ENCODE measurements at regions not wholly inside any gene's neighbourhood (a gene's known extent, or its start where the extent isn't known, plus 50 kb on each side); places are given as distances from the start of the nearest gene placed in this dataset.
"Not testable (repeated sequence)": the region's sequence is repeated elsewhere in the genome, so short reads cannot be mapped to it uniquely, and the experiment has no call there.

- not testable (repeated sequence) for H3K27me3 ChIP-seq (ENCODE audit: insufficient read depth, low read length); H3K27ac ChIP-seq (ENCODE audit: insufficient read length, low read depth, low read length); H4K20me1 ChIP-seq (ENCODE audit: control insufficient read depth, insufficient read depth, insufficient read length); H2BK12ac ChIP-seq (ENCODE audit: insufficient read length, low read depth, low read length); H3K4me2 ChIP-seq (ENCODE audit: insufficient read depth, insufficient read length, low read length); H3K4me1 ChIP-seq (ENCODE audit: insufficient read depth, low read length); H3K9me3 Mint-ChIP-seq; H3K4me3 Mint-ChIP-seq; H3K56ac ChIP-seq (ENCODE audit: insufficient read length, low read depth, low read length); H2BK20ac ChIP-seq (ENCODE audit: low read depth, low read length, poor library complexity, severe bottlenecking); H3K27ac Mint-ChIP-seq; H3T11ph ChIP-seq (ENCODE audit: low read length); H3K27me3 Mint-ChIP-seq (ENCODE audit: low read depth); H2AK5ac ChIP-seq (ENCODE audit: insufficient read length, low read length); H2BK15ac ChIP-seq (ENCODE audit: low read depth, low read length); H3K4ac ChIP-seq (ENCODE audit: low read depth, low read length); H3K79me2 ChIP-seq (ENCODE audit: insufficient read depth, low read length); H3K14ac ChIP-seq (ENCODE audit: insufficient read depth, low read length); H3K9me3 ChIP-seq (ENCODE audit: control insufficient read depth, low read depth, low read length); H3K79me1 ChIP-seq (ENCODE audit: insufficient read depth, low read depth, low read length, poor library complexity, severe bottlenecking); H2BK120ac ChIP-seq (ENCODE audit: low read depth, low read length, poor library complexity, severe bottlenecking); H3K23me2 ChIP-seq (ENCODE audit: insufficient read length, low read depth, low read length, poor library complexity, severe bottlenecking); H4K8ac ChIP-seq (replicated peaks; ENCODE audit: insufficient read length, low read depth, low read length); H3K9ac ChIP-seq (ENCODE audit: extremely low read depth, insufficient read length, low read length); H3K18ac ChIP-seq (ENCODE audit: insufficient read length, low read depth, low read length); H3K23ac ChIP-seq (ENCODE audit: insufficient read length, low read depth, low read length); DNase-seq; H3K36me3 Mint-ChIP-seq (ENCODE audit: insufficient read depth in 1 of 3, low read depth in 3 of 3); H2BK5ac ChIP-seq (ENCODE audit: insufficient read length, low read length); H4K91ac ChIP-seq (ENCODE audit: insufficient read length, low read depth, low read length); H2AFZ ChIP-seq (ENCODE audit: low read length); H4K5ac ChIP-seq (ENCODE audit: insufficient read length, low read depth, low read length)
- peaks cover 32 to 40% of the 10 kb centered on the region in 2 experiments for H3K4me1 Mint-ChIP-seq
- no CpG with 5 or more reads among the region's 3 CpGs for WGBS (ENCODE audit: extremely low coverage, insufficient read length, low lambda C conversion rate)
Measured at GRCh38 chr20:53858516-53858915, 211.9 kb downstream of the BCAS1 start.
